GM13976 (cell line): ENCODE measurements at regions not wholly inside any gene's neighbourhood (a gene's known extent, or its start where the extent isn't known, plus 50 kb on each side); places are given as distances from the start of the nearest gene placed in this dataset.
"Not testable (repeated sequence)": the region's sequence is repeated elsewhere in the genome, so short reads cannot be mapped to it uniquely, and the experiment has no call there.

Experiments used
- DNase-seq: peaks from one replicate; pipeline ENCODE4 v3.0.0; 2012; ENCODE audit warnings: low spot score
- CTCF ChIP-seq: IDR thresholded peaks from 2 replicates; pipeline ENCODE4 v1.5.1; 2012; ENCODE audit warnings: borderline replicate concordance, mild to moderate bottlenecking; ENCODE audit not compliant: insufficient read depth; ENCODE audit errors: extremely low read depth, missing control alignments, control extremely low read depth
- in situ Hi-C: fragments of 300-500 bp; cut with MboI; formaldehyde crosslinking; loops from one replicate; pipeline ENCODE4 v1.12.0; 2022; ENCODE audit warnings: low sequenced_read_pairs, mixed read lengths, inconsistent platforms; ENCODE audit not compliant: unreplicated experiment

GRCh38 chr10:3881622-3882021 lies 96.6 kb upstream of the KLF6 start:
- DNase-seq, result no peak
- in situ Hi-C loops, result no loop called here
- no peak for TF ChIP-seq CTCF

DNA sequence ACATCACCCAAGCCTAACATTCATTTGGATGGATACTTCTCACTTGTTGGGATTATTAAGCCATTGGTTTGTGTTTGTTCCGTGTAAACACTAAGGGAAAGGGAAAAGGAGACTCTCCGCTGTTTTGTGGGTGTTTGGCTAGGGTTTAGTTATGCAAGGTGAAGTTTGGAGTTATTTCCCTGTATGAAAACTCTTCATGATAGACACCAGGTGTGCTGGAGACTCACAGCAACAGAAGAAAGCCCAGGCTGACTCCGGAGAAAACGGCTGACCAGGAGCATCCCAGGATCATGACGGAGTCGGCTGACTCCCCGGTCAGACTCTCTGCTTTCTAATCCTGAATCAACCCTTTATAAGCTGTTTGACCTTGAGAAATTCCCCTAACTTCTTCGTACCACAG lies 94.1 kb upstream of the KLF6 start:
- DNase-seq, result no peak
- in situ Hi-C loops, result no loop called here
- no peak for TF ChIP-seq CTCF

DNA sequence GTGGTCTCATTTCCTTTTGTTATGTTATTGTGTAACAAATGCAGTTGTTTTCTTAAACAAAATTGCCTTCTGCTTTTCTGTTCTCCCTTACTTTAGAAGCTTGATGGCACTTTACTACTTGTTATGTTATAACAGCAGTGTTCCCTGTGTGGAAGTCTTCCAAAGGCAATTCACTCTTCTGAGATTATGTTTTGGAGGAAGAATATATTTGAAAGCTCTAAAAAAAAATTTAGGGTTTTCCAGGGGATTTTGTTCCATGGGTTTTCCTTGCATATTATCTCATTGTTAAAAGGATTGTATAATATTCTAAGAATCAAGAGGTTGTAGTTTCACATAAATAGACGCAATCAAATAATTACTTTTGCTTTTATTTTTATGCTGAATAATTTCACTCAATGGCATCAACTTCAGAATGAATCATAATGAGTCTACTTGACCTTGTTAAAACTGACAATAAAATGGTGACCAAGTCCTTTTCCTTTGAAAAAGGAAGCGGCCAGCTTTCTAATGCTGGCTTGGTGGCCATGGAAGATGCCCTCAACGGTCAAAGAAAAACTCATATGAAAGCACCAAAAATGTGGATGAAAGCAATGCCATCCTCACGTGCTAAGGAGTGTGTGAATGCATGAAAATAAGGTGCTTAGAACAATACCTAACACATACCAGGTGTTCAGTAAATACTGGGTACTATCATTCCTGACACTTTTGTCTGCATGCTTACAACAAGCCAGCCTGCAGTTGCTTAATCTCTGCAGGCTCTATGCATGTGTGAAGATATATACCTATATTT lies 92.4 kb upstream of the KLF6 start:
- in situ Hi-C loops, result no loop called here
- DNase-seq, result no peak
- no peak for TF ChIP-seq CTCF

- no peak for TF ChIP-seq CTCF
- in situ Hi-C loops, result no loop called here
- no peak for DNase-seq
Observed at GRCh38 chr10:3876350-3876962, 91.4 kb upstream of the KLF6 start.

DNA sequence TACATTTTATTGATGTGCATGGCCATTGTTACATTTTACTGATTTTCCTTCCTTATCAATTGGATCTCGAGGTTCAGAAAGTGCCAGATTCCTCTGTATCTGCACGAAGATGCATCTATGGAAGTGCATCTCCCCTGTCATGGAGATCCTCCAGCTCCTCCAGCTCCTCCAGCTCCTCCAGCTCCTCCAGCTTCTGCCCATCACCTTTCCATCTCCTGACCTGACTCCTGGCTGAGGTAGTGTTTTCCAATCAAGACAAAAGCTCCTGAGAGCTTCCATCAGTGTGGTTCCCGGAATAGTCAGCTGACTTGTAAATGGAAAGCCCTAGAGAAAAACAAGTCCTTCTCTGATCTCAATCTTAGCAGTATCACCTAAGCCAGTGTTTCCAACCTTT lies 90.8 kb upstream of the KLF6 start:
- in situ Hi-C loops, result no loop called here
- TF ChIP-seq CTCF, result no peak
- no peak for DNase-seq

GRCh38 chr10:3874990-3875841 lies 90.2 kb upstream of the KLF6 start:
- no peak for TF ChIP-seq CTCF
- DNase-seq, result peak; percentile 60
- in situ Hi-C loops, result no loop called here

DNA sequence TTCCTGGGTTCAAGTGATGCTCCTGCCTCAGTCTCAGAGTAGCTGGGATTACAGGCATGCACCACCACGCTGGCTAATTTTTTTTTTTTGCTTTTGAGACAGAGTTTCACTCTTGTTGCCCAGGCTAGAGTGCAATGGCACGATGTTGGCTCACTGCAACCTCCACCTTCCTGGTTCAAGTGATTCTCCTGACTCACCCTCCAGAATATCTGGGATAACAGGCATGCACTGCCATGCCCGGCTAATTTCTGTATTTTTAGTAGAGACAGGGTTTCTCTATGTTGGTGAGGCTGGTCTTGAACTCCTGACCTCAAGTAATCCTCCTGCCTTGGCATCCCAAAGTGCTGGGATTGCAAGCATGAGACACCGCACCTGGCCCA lies 89.6 kb upstream of the KLF6 start:
- DNase-seq, in situ Hi-C loops: not testable (repeated sequence)
